ENCODE measurements at regions not wholly inside any gene's neighbourhood (a gene's known extent, or its start where the extent isn't known, plus 50 kb on each side); places are given as distances from the start of the nearest gene placed in this dataset.

DNA sequence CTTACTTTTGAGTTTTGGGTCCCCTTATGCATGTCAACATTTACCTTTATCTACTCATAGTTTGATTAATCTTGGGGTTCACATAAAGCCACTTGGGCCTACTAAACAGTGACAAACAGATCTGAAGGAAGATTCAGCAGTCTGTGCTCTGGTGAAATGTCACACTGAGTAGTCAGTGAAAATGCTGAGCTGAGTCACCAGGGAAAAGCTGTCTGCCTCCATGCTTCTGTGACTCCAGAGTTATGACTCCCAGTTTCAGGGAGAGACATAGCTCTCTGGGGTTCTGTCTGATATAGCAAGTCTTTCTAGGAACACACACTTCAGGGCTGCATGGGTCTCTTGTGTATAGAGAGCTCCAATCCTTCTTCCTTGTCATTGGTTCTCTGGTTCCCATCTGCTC, 406.3 kb upstream of the FAR2 start:
- TF ChIP-seq EZH2 (IDR thresholded peaks at IDR 0.05; ENCODE audit: borderline replicate concordance, low read length) (no peak), CTCF (IDR thresholded peaks at IDR 0.05; ENCODE audit: low read length) (no peak)
